HG02943 (cell line): ENCODE measurements at regions not wholly inside any gene's neighbourhood (a gene's known extent, or its start where the extent isn't known, plus 50 kb on each side); places are given as distances from the start of the nearest gene placed in this dataset.
"Not testable (repeated sequence)": the region's sequence is repeated elsewhere in the genome, so short reads cannot be mapped to it uniquely, and the experiment has no call there.

Experiments used
- ATAC-seq: cut with Tn5 transposase; IDR thresholded peaks from one replicate; pipeline ENCODE4 v1.9.1; 2021; ENCODE audit warnings: mild to moderate bottlenecking, low read depth, moderate library complexity; ENCODE audit not compliant: unreplicated experiment

DNA sequence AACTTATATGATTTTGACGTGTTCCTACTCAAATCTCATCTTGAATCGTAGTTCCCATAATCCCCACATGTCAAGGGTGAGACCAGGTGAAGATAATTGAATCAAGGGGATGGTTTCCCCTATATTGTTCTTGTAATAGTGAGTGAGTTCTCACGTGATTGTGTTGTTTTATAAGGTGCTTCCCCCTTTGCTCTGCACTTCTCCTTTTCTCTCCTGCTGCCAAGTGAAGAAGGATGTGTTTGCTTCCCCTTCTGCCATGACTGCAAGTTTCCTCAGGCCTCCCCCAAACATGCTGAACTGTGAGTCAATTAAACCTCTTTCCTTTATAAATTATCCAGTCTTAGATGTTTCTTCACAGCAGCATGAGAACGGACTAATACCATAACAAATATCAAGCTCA, 83.2 kb downstream of the MANEA start:
- no peak for ATAC-seq

DNA sequence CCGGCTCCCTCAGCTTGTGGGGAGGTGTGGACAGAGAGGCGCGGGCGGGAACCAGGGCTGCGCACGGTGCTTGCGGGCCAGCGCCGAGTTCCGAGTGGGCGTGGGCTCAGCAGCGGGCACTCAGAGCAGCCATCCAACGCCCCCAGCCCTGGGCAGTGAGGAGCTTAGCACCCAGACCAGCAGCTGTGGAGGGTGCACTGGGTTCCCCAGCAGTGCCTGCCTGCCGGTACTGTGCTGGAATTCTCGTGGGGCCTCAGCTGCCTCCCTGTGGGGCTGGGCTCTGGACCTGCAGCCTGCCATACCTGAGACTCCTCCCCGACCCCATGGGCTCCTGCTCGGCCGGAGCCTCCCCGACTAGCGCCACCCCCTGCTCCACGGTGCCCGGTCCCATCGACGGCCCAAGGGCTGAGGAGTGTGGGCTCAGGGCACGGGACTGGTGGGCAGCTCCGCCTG, 92.7 kb downstream of the MANEA start:
- ATAC-seq, result no peak

DNA sequence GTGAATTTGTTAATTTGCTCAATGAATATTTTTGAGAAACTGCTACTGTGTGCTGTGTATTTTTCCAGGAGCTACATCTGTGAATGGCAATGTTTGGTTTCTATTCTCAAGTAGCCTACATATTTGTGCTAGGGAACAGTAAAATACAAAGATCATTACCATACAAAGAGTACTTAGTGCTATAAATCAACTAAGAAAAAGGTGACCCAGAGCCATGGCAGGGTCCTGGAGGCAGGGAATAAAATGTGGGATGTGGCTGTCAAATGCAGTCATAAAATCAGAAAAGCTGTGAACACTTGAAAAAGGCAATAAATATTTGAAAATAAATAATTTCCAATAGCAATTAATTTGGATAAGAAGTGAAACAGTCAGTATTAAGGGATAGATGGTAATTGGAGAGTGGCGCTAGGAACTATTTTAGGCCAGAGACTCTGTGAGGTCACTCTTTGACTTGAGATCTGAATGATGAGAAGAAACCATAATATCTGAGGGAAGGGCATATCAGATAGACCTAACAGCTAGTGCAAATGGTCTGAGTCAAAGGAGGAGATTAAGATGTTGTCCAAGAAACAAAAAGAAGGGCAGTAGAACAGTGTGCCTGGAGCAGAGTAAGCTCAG, 98.8 kb downstream of the MANEA start:
- ATAC-seq, result no peak

DNA sequence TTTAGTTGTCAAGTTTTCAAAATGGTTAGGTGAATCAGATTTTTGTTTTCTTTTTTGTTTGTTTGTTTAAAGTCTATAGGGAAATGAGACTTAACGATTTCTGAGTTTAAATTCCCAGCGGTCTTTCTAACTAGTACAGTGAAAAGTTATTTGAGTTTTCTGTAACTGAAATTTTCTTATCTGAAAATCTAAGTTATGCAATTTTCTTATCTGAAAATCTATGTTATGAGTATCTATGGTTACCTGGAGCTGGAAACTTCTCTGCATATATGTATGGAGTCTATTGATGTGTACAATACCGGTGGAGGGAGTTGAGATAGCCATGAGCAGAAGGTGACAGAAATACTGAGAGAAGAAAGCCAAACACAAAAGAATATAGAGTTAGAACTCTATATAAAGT, 102.6 kb downstream of the MANEA start:
- no peak for ATAC-seq

DNA sequence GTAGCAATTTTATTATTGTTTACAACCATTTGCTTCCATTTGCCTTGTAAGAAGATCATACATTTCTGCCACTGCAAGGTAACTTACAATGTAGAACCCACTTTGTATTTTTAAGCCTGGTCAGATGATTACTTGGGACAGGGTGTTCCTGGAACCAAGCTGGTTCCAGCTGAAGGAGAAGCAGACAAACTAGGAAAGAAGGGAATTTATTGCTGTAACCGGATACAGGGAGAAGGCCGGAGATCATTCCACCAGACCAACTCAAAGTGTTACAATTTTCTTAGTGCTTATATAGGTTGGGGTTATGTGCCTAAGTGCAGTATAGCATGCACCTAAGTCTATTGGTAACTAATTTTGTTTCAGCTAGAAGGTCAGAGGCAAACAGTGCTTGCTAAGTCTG, 104.4 kb downstream of the MANEA start:
- no peak for ATAC-seq

DNA sequence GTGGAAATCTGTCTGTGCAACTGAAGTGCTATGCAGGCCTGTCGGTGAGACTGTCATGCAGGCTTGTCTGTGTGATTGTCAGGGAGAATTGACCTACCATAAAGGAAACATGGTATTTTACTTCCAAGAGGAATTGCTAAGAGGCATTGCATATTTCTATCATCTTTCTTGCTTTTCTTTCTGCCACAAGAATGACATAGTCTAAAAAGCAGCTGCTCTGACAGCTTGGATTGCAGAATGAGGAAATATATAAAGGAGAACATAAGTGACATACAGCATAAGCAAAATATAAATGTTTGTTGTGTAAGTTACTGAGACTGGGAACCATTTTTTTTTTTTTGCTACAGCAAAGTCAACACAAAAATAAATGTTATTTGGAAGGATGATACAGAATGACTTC, 105.1 kb downstream of the MANEA start:
- no peak for ATAC-seq

DNA sequence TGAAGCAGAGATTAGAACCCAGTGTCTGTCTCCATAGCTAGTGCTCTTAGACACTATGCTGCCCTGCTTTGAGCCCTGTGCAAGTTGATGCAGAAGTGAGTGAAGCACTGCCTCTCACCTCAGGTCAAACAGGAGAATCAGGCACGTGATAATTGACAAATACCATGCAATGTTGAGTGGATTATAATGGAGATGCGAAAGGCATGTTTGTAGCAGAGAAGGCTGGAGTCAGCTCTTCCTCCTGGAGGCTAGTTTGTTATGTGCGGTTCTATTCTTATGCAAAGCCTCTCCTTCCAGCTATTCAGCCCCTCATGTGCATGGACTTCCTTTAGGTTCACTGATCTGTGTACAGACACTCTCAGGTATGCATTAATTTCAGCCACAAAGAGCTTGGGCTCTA, 108.5 kb downstream of the MANEA start:
- no peak for ATAC-seq

DNA sequence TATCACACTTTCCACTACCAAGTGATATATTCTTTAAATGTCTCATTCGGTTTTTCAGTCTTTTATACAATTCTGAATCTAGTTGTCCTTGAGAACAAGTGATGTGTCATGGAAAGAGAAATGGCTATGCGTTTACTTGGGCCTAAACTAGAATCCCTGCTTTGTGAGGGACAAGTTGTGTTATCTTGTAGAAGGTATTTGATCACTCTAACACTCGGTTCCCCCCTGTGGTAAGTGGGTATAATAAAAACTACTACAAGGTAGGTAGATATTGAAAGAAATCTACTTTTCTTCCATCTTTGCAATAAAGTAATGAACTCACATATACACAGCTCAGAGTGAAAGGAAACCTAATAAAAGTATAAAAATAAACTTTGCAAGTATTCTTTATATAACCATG, 108.9 kb downstream of the MANEA start:
- no peak for ATAC-seq

DNA sequence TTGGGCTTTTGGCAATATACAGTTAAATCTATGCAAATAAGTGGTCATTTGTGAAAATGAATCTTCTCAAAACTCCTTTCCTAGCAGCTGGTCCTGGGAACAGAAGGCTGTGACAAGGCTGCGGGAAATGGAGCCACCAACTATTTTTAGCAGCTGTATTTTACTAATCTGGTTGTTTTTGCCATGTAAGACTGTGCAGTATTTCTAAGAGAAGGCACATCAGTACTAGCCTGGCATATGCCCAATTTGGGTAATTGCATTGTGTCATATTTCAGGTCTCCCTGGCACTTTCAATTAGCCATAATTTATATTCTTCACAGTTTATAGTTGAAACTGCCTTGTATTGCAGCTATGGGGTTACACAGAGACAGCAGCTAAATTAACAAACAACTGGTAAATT, 109.6 kb downstream of the MANEA start:
- no peak for ATAC-seq

DNA sequence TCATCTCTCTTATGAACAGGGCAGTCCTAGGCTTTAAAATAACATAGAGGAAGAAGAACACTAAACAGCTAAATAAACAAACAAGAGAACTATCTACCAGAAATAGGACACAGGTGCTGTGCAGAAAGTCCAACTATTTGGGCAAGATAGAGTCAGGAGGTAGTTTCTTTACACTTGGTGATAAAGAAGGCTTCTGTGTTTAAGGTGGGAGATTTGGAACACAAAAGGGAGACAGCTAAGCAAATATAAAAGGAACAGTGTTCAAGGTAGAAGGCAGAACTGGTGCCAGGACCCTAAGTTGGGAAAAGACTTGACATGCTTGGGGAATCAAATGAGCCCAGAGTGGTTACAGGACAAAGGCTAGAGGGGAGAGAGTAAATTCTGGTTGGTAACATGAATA, 110.5 kb downstream of the MANEA start:
- ATAC-seq, result no peak

DNA sequence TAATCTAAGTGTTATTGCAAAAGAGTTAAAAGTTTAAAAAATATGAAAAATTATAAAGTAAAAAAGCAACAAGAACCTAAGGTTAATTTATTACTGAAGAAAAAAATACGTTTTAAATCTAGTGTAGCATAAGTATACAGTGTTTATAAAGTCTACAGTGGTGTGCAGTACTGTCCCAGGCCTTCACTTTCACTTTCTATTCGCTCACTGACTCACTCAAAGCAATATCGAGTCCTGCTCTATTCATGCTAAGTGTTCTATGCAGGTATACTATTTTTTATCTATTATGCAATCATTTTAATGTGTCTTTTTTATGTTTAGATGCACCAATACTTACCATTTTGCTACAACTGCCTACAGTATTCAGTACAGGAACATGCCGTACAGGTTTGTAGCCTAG, 113.0 kb downstream of the MANEA start:
- no peak for ATAC-seq

DNA sequence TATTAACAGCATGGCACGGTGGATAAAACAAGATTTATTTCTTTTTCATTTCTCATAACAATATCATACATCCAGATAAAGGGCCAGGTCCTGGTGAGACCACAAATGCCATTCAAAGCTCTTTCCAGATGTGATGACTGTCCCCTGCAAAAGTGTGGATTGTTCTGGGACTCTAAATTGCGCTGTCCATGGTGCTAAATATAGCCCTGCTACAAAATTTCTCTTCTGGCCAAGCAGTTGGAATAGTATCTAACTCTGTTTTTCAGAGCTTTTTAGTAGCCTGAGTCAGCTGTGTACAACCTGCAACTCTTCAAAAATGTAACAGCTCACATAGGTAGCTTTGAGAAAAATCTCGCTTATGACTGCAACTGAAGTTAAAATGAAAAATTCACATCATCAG, 115.8 kb downstream of the MANEA start:
- ATAC-seq, result no peak

DNA sequence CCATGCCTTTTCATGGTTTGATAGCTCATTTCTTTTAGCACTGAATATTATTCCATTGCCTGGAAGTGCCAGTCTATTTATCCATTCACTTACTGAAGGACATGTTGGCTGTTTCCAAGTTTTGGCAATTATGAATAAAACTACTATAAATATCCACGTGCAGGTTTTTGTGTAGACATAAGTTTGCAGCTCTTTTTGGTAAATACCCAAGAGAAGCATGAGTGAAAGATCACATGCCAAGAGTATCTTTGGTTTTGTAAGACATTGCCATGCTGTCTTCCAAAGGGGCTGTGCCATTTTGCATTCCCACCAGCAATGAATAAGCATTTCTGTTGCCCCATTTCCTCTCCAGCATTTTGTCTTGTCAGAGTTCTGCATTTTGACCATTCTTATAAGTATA, 120.9 kb downstream of the MANEA start:
- ATAC-seq, result no peak

DNA sequence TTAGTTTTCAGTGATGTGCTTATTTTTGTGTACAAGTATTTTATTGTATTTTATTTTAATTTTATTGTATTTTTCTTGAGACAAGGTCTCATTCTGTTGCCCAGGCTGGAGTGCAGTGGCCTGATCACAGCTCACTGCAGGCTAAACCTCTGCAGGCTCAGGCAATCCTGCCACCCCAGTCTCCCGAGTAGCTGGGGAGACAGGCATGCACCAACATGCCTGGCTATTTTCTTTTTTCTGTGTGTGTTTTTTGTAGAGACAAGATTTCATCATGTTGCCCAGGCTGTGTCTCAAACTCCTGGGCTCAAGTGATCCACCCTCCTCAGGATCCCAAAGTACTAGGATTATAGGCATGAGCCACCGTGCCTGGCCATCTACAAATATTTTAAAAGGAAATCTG, 146.3 kb downstream of the MANEA start:
- no peak for ATAC-seq

DNA sequence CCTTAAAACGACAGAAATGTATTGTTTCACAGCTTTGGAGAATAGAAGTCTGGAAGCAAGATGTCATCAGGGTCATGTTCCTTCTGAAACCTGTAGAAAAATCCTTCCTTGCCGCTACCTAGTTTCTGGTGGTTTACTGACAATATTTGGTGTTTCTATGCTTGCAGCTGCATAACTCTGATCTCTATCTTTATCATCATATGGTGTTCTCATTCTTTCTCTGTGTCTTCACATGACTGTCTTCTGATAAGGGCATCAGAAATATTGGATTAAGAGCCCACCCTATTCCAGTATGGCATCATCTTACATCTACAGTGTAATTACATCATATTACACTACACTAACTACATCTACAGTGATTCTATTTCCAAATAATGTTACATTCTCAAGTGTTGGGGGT, 148.0 kb downstream of the MANEA start:
- no peak for ATAC-seq

DNA sequence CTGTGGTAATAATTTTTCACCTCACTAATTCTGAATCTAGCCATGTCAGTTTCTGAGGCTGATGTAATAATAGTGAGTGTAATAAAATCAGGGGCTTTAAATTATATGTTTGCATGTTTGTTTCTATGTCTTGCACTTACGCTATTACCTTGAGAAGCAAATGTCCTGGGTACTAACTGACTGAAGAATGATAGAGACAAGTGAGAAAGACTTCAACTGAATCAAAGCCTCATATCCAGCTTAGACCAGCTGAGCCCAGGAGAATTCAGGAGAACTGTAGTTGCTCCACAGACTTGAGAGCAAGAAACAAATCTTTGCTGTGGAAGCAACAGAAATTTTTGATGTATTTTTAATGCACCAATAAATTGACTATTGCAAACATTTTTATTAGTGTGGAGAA, 162.8 kb downstream of the MANEA start:
- ATAC-seq, result no peak

DNA sequence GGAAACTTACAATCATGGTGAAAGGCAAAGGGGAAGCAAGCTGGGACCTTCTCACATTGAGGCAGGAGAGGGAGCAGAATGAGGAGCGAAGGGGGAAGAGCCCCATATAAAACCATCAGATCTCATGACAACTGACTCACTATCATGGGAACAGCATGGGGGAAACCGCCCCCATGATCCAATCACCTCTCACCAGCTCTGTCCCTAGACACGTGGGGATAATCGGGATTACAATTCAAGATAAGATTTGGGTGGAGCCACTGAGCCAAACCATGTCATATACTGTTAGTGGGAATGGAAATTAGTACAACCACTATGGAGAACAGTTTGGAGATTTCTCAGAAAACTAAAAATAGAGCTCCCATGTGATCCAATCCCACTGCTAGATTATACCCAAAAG, 163.7 kb downstream of the MANEA start:
- ATAC-seq, result no peak

DNA sequence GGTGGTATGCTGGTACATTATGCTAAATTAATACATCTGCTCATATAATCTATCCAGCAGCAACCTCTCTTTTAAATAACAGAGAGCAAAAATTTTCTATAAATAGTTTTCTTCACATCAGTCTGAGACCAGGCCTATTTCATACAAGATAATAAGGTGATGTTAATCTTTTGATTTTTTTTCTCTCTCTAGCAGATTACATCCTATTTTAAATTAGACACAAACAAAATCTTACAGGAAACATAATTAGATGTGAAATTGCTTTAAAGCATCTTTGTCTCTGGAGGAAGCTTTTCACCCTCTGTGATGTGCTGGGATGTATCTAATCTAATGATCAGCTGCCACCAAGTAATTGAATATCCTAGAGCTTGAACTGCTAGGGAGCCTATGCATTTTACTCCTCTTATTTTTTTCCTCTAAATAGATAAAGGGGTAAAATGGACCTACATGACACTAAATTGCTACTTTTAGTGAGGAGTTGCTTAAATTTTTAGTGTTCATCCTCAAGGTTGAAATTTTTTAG, 165.5 kb downstream of the MANEA start:
- ATAC-seq, result no peak

DNA sequence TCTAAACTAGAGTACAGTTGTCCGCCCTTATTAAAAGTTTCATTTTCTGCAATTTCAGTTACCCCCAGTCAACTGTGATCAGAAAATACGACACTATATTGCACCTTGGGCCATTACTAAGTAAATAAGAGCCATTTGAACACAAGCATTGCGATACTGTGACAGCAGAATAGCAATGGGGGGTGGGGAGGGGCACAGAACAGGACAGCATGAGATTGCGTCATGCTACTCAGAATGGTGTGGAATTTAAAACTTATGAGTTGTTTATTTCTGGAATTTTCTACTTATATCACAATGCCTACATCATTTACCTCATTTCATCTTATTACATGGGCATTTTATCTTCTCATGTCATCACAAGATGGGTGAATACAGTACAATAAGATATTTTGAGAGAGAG, 166.3 kb downstream of the MANEA start:
- ATAC-seq, result no peak

DNA sequence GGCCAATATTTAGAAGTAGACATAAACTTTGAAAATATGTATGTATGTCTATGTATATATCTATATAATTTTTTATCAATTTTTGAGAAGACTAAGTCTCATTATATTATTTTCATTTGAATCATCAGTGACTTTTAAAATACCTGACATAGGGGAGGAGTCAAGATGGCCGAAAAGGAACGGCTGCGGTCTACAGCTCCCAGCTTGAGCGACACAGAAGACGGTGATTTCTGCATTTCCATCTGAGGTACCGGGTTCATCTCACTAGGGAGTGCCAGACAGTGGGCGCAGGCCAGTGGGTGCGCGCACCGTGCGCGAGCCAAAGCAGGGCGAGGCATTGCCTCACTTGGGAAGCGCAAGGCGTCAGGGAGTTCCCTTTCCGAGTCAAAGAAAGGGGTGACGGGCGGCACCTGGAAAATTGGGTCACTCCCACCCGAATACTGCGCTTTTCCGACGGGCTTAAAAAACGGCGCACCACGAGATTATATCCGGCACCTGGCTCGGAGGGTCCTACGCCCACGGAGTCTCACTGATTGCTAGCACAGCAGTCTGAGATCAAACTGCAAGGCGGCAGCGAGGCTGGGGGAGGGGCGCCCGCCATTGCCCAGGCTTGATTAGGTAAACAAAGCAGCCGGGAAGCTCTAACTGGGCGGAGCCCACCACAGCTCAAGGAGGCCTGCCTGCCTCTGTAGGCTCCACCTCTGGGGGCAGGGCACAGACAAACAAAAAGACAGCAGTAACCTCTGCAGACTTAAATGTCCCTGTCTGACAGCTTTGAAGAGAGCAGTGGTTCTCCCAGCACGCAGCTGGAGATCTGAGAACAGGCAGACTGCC, 181.1 kb downstream of the MANEA start:
- not testable (repeated sequence) for ATAC-seq

DNA sequence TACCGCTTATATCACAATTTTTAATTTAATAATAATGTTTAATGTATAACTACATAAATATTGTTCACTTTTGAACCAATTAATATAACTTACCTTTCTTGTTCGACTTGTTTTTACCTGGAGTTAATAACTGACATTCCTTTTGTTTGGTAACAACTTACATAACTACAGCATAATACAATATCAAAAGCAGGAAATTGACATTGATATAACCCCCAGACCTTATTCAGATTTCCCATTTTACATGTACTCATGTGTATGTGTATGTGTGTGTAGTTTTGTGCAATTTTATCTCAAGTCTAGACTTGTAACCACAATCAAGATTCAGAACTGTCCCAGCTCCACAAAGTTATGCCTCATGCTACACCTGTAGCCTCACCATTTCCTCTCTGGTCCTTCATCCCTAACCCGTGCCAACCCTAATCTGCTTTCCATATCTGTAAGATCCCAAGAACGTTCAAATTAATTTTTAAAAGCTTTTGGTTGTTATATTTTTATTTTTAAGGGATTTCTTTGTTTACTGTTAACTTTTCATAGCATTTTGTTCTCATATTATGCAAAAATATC, 190.6 kb downstream of the MANEA start:
- no peak for ATAC-seq

DNA sequence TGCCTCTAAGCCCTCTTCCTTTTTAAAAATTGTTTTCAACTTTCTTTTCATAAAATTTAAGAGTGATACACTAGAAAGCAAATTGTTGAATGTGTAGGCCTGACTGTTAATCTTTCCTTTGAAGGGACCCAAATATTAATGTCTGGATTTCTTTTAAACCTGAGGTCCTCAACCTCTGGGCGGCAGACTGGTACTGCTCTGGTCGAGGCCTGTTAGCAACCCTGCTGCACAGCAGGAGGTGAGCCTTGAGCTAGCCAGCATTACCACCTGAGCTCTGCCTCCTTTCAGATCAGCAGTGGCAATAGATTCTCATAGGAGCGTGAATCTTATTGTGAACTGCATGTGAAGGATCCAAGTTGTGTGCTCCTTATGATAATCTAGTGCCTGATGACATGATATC, 191.2 kb downstream of the MANEA start:
- ATAC-seq, result no peak
